HT-29 (cell line): ENCODE measurements at regions not wholly inside any gene's neighbourhood (a gene's known extent, or its start where the extent isn't known, plus 50 kb on each side); places are given as distances from the start of the nearest gene placed in this dataset.
"Not testable (repeated sequence)": the region's sequence is repeated elsewhere in the genome, so short reads cannot be mapped to it uniquely, and the experiment has no call there.

ENCODE experiments used
- DNase-seq: peaks from one replicate; pipeline ENCODE4 v3.0.0-alpha.2; 2015; ENCODE audit warnings: low spot score

- DNase-seq: no peak
Observed at GRCh38 chr5:122600924-122601323, 174.0 kb upstream of the SNX2 start.

DNA sequence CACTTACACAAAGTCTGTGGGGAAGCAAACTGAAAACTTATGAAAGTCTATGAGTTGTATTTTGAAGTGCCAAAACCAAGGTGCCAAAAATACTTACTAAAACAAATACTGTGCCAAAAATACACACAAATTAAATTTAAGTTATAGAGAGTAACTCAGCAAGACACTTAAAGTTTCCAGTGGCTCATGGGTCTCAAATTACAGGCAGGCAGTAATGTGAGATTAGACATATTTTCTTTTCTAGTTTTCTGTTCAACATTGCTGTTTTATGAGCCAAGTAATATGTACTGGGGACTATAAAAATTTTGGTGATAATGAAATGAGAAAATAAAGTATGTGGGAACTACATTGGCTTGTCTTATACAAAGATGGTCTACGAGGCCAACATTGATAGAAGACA lies 172.2 kb upstream of the SNX2 start:
- DNase-seq: no peak

GRCh38 chr5:122605236-122605635 lies 169.6 kb upstream of the SNX2 start:
- DNase-seq: no peak

DNA sequence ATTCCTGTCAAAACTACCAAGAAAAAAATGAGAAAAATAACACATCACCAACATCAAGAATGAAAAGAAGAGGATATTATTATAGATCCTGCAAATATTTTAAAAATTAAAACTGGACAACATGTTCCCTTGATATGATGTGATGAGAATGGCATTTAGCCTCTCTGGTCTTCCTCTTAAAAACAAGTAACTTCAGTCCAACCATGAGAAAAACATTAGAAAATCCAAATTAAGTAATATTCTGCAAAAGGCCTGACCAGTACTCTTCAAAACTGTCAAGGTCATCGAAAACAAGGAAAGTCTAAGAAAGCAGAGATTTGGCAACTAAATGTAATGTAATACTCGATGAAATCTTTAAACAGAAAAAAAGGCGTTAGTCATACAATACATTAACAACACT lies 167.1 kb upstream of the SNX2 start:
- DNase-seq: no peak

- no peak for DNase-seq
Observed at GRCh38 chr5:122608222-122608621, 166.7 kb upstream of the SNX2 start.

DNA sequence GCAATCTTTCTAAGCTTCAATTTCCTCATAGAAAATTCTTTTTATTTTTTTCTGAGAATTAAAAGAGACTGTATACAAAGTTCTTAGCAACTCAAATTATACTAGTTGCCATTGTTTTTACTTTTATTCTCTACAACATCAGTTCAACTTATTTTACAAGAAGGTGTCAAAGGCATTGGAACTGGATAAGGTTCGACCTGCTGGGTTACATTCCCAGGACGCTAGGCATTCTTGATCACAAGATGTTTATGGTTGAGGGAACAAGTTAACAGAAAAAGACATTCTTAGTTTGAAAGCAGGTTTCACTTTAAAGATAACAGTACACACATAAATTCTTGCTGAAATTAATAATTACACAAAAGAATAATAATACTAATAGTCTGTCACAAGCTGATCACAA lies 163.5 kb upstream of the SNX2 start:
- DNase-seq: no peak

GRCh38 chr5:122612901-122613300 lies 162.0 kb upstream of the SNX2 start:
- DNase-seq: no peak

DNA sequence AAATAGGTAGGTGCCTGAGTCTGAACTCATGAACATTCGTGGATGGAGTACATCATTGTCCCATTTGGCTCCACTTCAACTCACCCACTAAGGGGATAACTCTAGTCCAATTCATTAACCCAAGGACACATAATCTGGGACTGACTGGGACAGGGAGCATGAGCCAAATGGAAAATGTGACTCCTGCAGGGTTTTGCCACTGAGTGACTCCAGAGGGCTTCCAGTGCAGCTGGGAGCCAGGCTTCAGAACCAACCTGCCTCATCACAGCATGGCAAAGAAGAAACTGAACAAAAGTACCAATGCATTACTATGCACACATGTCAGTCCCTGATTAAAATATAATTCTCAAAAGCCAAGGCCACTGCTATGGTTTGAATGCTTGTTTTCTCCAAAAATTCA lies 159.7 kb upstream of the SNX2 start:
- DNase-seq: no peak

- DNase-seq: no peak
Observed at GRCh38 chr5:122615832-122616231, 159.0 kb upstream of the SNX2 start.

- DNase-seq: not testable (repeated sequence)
Observed at GRCh38 chr5:122618046-122618445, 156.8 kb upstream of the SNX2 start.

DNA sequence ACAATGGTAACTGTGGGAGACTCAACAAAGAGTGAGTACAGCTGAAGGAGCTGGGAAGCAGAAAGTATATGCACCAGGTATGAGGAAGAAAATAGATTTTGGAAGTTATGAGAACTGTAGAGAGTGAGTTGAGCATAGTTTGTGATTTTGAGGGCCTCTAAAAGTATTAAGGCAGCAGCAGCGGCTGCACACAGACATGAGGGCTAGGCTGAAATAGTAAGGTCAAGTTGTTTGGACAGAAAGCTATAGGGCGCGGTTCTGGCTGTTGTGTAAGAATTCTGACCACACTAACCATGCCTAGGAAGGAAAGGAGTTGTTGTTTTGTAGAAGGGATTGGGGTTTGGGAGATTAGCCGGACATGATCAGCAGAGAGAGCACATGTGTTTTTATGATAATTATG lies 154.1 kb upstream of the SNX2 start:
- DNase-seq: not testable (repeated sequence)

DNA sequence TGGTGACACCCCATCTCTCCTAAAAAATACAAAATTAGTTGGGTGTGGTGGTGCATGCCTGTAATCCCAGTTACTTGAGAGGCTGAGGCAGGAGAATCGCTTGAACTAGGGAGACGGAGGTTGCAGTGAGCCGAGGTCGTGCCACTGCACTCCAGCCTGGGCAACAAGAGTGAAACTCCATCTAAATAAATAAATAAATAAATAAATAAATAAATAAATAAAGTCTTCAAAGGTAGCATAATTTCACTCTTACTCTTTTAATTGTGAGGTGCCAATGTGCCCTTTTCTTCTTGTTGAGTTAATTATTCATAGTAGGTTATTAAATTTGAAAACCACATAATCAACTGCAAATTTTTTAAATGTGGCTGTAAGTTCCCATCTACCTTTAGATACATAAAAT lies 146.2 kb upstream of the SNX2 start:
- DNase-seq: not testable (repeated sequence)

GRCh38 chr5:122629121-122629677 lies 145.7 kb upstream of the SNX2 start:
- DNase-seq: no peak

GRCh38 chr5:122638581-122638980 lies 136.3 kb upstream of the SNX2 start:
- DNase-seq: no peak

- no peak for DNase-seq
Observed at GRCh38 chr5:122639033-122639432, 135.8 kb upstream of the SNX2 start.

DNA sequence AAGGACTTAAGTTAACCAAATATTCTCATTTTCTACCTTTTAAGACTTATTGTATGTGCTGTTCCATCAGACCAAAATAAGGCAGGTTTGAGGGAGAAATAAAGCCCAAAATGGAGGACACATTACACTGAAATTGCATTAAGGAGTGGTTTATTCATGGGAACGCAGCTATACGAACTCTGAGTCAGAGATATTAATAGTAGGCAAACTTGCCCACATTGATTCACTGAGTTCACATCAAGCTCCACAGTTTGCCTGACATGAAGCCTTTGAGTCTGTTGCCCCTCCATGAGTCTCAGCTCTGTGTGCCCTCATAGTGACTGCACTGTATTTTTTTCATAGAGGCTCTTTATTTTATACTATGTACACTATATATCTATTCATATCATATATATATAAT lies 135.0 kb upstream of the SNX2 start:
- DNase-seq: no peak

- no peak for DNase-seq
Observed at GRCh38 chr5:122649080-122649479, 125.8 kb upstream of the SNX2 start.

GRCh38 chr5:122653087-122654017 lies 121.5 kb upstream of the SNX2 start:
- DNase-seq: no peak

DNA sequence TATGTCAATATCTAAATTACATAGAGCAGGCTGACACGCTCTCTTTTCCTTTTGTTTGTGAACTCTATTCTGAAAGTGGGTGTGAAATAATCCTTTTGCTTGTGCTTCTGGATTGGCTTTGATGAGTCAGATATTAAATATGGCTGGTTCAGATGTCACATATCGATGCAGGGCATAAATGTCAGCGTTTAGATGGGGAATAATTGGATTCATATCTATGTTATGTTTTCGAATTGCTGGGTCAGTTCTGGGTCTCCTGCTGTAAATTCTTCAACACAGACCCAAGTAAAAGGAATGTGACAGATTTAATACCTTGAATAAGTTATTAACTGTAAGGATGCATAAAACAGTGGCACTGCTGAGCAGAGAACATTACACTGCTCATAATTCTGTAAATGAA lies 118.7 kb upstream of the SNX2 start:
- no peak for DNase-seq

- no peak for DNase-seq
Observed at GRCh38 chr5:122656577-122656976, 118.3 kb upstream of the SNX2 start.

GRCh38 chr5:122661496-122662180 lies 113.2 kb upstream of the SNX2 start:
- no peak for DNase-seq

DNA sequence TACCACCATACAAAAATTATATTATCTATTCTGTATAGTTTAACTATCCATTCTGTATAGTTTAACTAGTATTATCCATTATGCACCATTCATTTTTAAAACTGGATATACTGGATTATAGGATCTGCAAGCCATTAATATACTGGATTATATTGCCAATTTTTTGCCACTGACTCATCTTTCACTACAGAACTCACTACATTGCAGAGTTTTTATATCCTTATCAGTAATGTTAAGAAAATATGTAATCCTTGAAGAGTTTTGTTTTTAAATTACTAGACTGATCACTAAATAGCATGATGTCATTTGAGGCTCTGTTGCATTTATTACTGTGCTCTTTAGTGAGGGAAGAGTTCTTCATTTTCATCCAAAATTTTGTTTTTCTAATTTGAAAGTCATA lies 109.8 kb upstream of the SNX2 start:
- no peak for DNase-seq

GRCh38 chr5:122668552-122668951 lies 106.3 kb upstream of the SNX2 start:
- DNase-seq: no peak
